ENCODE measurements at regions not wholly inside any gene's neighbourhood (a gene's known extent, or its start where the extent isn't known, plus 50 kb on each side); places are given as distances from the start of the nearest gene placed in this dataset.
"Not testable (repeated sequence)": the region's sequence is repeated elsewhere in the genome, so short reads cannot be mapped to it uniquely, and the experiment has no call there.

GRCh38 chr5:99471726-99472125 is 542.9 kb upstream of the CHD1 start:
- TF ChIP-seq POLR2AphosphoS5, POLR2A, EP300 (IDR thresholded peaks at IDR 0.05): not testable (repeated sequence)
- TF ChIP-seq, protein P1, sequence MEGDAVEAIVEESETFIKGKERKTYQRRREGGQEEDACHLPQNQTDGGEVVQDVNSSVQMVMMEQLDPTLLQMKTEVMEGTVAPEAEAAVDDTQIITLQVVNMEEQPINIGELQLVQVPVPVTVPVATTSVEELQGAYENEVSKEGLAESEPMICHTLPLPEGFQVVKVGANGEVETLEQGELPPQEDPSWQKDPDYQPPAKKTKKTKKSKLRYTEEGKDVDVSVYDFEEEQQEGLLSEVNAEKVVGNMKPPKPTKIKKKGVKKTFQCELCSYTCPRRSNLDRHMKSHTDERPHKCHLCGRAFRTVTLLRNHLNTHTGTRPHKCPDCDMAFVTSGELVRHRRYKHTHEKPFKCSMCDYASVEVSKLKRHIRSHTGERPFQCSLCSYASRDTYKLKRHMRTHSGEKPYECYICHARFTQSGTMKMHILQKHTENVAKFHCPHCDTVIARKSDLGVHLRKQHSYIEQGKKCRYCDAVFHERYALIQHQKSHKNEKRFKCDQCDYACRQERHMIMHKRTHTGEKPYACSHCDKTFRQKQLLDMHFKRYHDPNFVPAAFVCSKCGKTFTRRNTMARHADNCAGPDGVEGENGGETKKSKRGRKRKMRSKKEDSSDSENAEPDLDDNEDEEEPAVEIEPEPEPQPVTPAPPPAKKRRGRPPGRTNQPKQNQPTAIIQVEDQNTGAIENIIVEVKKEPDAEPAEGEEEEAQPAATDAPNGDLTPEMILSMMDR (IDR thresholded peaks at IDR 0.05): not testable (repeated sequence)
